Testis (tissue), 2 donors: ENCODE measurements at regions not wholly inside any gene's neighbourhood (a gene's known extent, or its start where the extent isn't known, plus 50 kb on each side); places are given as distances from the start of the nearest gene placed in this dataset.

Experiments
- DNase-seq: peaks from one replicate; pipeline ENCODE4 v3.0.0-alpha.2; 2019
- H3K27ac ChIP-seq, 2 donors: fragments of 200-600 bp; sonication (generic); one replicate each; pipeline ENCODE4 v1.5.1; 2019
- H3K27me3 ChIP-seq: fragments of 200-600 bp; sonication (generic); one replicate; pipeline ENCODE4 v1.5.1; 2019
- H3K36me3 ChIP-seq: fragments of 200-600 bp; sonication (generic); one replicate; pipeline ENCODE4 v1.5.1; 2017; ENCODE audit warnings: low read depth; ENCODE audit errors: missing control alignments
- H3K4me1 ChIP-seq: fragments of 200-600 bp; sonication (generic); one replicate; pipeline ENCODE4 v1.5.1; 2019
- H3K4me3 ChIP-seq, 2 donors: fragments of 200-600 bp; sonication (generic); one replicate each; pipeline ENCODE4 v1.5.1; 2017 to 2019
- H3K9me3 ChIP-seq: fragments of 200-600 bp; sonication (generic); one replicate; pipeline ENCODE4 v1.5.1; 2017
- POLR2A ChIP-seq: fragments of 450-650 bp; IDR thresholded peaks from one replicate; pipeline ENCODE4 v1.6.1; 2017; ENCODE audit warnings: antibody characterized with exemption, mild to moderate bottlenecking, moderate library complexity
- WGBS, 2 donors: methylation state at CpG; one replicate each; pipeline ENCODE4 v1.1.5; 2018; 5-methylcytosine and 5-hydroxymethylcytosine counted together
- intact Hi-C: fragments of 100-400 bp; cut with DNase I; formaldehyde crosslinking; loops from one replicate; pipeline ENCODE4 v1.15.1; 2023; ENCODE audit warnings: low total_unique reads
- TF ChIP-seq, protein P1 (sequence below), 3 experiments: fragments of 450-650 bp in 2 of 3; fragments of 200-600 bp in 1 of 3; sonication (generic) in 1 of 3; IDR thresholded peaks; one replicate each; pipeline ENCODE4 v1.5.1; 2016 to 2019; ENCODE audit warnings: antibody characterized with exemption in 3 of 3, mild to moderate bottlenecking in 2 of 3, moderate library complexity in 1 of 3

GRCh38 chr2:2855297-2855696 lies 522.3 kb downstream of the EIPR1 start:
- H3K36me3 ChIP-seq, result no peaks in the 10 kb centered on the region
- no peak overlapping the region for H3K4me3 ChIP-seq
- H3K27me3 ChIP-seq, result no peaks in the 10 kb centered on the region
- intact Hi-C loops, result no loop called here
- DNase-seq, result no peak
- TF ChIP-seq, protein P1, sequence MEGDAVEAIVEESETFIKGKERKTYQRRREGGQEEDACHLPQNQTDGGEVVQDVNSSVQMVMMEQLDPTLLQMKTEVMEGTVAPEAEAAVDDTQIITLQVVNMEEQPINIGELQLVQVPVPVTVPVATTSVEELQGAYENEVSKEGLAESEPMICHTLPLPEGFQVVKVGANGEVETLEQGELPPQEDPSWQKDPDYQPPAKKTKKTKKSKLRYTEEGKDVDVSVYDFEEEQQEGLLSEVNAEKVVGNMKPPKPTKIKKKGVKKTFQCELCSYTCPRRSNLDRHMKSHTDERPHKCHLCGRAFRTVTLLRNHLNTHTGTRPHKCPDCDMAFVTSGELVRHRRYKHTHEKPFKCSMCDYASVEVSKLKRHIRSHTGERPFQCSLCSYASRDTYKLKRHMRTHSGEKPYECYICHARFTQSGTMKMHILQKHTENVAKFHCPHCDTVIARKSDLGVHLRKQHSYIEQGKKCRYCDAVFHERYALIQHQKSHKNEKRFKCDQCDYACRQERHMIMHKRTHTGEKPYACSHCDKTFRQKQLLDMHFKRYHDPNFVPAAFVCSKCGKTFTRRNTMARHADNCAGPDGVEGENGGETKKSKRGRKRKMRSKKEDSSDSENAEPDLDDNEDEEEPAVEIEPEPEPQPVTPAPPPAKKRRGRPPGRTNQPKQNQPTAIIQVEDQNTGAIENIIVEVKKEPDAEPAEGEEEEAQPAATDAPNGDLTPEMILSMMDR (IDR thresholded peaks at IDR 0.05), result no peak
- no peak for TF ChIP-seq POLR2A
- no peaks in the 10 kb centered on the region for H3K9me3 ChIP-seq
- no peaks in the 10 kb centered on the region for H3K4me1 ChIP-seq
- H3K27ac ChIP-seq, result no peak overlapping the region
- WGBS, 2 donors, result 86 to 96% methylated on average over 5 of the region's 5 CpGs

GRCh38 chr2:2853346-2853745 lies 522.3 kb upstream of the MYT1L start:
- WGBS, 2 donors, result 50 to 57% methylated on average over 2 of the region's 2 CpGs
- Histone ChIP-seq H3K9me3 (no peaks in the 10 kb centered on the region), H3K4me1 (no peaks in the 10 kb centered on the region), H3K27me3 (no peaks in the 10 kb centered on the region), H3K4me3 (no peak overlapping the region), H3K36me3 (no peaks in the 10 kb centered on the region), H3K27ac (no peak overlapping the region)
- intact Hi-C loops, result no loop called here
- DNase-seq, result peak; percentile 42
- TF ChIP-seq POLR2A, result no peak
- TF ChIP-seq, protein P1 (IDR thresholded peaks at IDR 0.05), result no peak

- intact Hi-C loops, result no loop called here
- Histone ChIP-seq H3K4me3 (no peak overlapping the region), H3K36me3 (no peaks in the 10 kb centered on the region), H3K9me3 (no peaks in the 10 kb centered on the region), H3K27ac (no peak overlapping the region), H3K4me1 (peaks cover 1% of the 10 kb centered on the region), H3K27me3 (no peaks in the 10 kb centered on the region)
- WGBS, 2 donors, result 72 to 82% methylated on average over 24 of the region's 24 CpGs
- DNase-seq, result no peak
- TF ChIP-seq, protein P1 (IDR thresholded peaks at IDR 0.05), result no peak
- TF ChIP-seq POLR2A, result no peak
These were observed 521.0 kb upstream of the MYT1L start for GRCh38 chr2:2851806-2852777.

DNA sequence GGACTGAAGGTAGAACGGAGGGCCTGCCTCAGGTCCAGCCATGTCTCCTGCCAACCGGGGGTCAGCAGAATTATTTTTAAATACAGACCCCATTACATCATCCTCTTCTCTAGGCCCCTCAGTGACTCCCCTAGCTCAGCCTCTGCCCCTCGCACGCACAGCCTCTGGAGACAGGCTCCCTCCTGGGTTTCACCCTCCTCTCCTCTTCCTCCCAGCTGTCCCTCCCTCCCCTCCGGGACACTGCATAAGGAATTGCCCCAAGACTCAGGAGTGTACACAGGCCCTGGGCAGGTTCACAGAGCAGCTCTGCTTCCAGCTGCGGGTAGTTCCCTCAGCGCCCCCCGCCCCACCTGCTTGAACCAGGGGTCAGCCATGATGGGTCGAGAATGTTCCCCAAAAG lies 520.2 kb upstream of the MYT1L start:
- intact Hi-C loops, result no loop called here
- no peak for DNase-seq

More for the DNA sequence above, 520.2 kb upstream of the MYT1L start:
- Histone ChIP-seq H3K27ac (no peak overlapping the region), H3K4me3 (no peak overlapping the region), H3K36me3 (no peaks in the 10 kb centered on the region), H3K27me3 (no peaks in the 10 kb centered on the region), H3K4me1 (peaks cover 9% of the 10 kb centered on the region), H3K9me3 (no peaks in the 10 kb centered on the region)
- WGBS, 2 donors, result 88 to 89% methylated on average over 5 to 9 of the region's 9 CpGs
- TF ChIP-seq, protein P1 (IDR thresholded peaks at IDR 0.05), result no peak
- no peak for TF ChIP-seq POLR2A
